Peyer's patch (tissue), 4 donors: ENCODE measurements at regions not wholly inside any gene's neighbourhood (a gene's known extent, or its start where the extent isn't known, plus 50 kb on each side); places are given as distances from the start of the nearest gene placed in this dataset.

ENCODE experiments used
- DNase-seq, 3 donors: peaks; one replicate each; pipeline ENCODE4 v3.0.0-alpha.2; 2017 to 2019
- H3K27ac ChIP-seq, 4 donors: fragments of 200-600 bp; sonication (generic); one replicate each; pipeline ENCODE4 v1.5.1; 2016 to 2019
- H3K27me3 ChIP-seq, 2 donors: fragments of 200-600 bp; sonication (generic); one replicate each; pipeline ENCODE4 v1.5.1; 2019
- H3K36me3 ChIP-seq, 3 donors: fragments of 200-600 bp; sonication (generic); one replicate each; pipeline ENCODE4 v1.5.1; 2016 to 2019
- H3K4me1 ChIP-seq, 4 donors: fragments of 200-600 bp; sonication (generic); one replicate each; pipeline ENCODE4 v1.5.1; 2016 to 2019
- H3K4me3 ChIP-seq, 4 donors: fragments of 200-600 bp; sonication (generic); 1 replicate in 3 of 4; 2 replicates in 1 of 4; pipeline ENCODE4 v1.5.1; 2016 to 2019; ENCODE audit warnings: mild to moderate bottlenecking in 1 of 4
- H3K9me3 ChIP-seq, 4 donors: fragments of 200-600 bp; sonication (generic); one replicate each; pipeline ENCODE4 v1.5.1; 2016 to 2019; ENCODE audit warnings: mild to moderate bottlenecking in 1 of 4
- CTCF ChIP-seq, 6 experiments: fragments of 450-650 bp in 4 of 6; fragments of 200-600 bp in 2 of 6; sonication (generic) in 1 of 6; IDR thresholded peaks; one replicate each; pipeline ENCODE4 v1.5.1; 2017 to 2019; ENCODE audit warnings: antibody characterized with exemption in 6 of 6, mild to moderate bottlenecking in 3 of 6, moderate library complexity in 1 of 6
- POLR2A ChIP-seq, 2 donors: fragments of 450-650 bp; IDR thresholded peaks; one replicate each; pipeline ENCODE4 v1.5.1; 2017; ENCODE audit warnings: antibody characterized with exemption in 2 of 2, mild to moderate bottlenecking in 2 of 2, moderate library complexity in 2 of 2

DNA sequence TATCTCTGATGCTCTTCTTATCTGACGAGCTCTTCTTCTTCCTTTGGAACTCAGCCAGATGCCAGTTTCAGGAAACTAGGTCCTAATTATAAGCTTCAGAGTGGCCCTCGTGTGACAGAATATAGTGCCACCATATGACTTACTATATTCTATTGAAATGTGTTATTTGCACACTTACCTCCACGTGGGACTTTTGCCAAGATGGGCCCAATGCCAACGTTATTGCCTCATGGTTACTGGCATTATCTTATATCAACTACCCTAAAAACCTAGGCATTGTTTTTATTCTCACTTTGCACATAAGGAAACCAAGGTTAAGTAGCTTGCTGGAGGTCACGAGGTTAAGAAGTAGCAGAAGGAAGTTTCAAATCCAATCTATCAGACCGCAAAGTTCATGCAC lies 71.3 kb upstream of the SLCO3A1 start:
- no peak for DNase-seq
- no peak for TF ChIP-seq CTCF (IDR thresholded peaks at IDR 0.05)
- no peak for TF ChIP-seq POLR2A (IDR thresholded peaks at IDR 0.05)
- no peaks in the 10 kb centered on the region for H3K4me1 ChIP-seq
- no peaks in the 10 kb centered on the region for H3K36me3 ChIP-seq
- no peak overlapping the region for H3K27ac ChIP-seq
- no peak overlapping the region for H3K4me3 ChIP-seq
- no peaks in the 10 kb centered on the region for H3K27me3 ChIP-seq
- no peaks in the 10 kb centered on the region for H3K9me3 ChIP-seq

- Histone ChIP-seq H3K27ac (no peak overlapping the region), H3K36me3 (no peaks in the 10 kb centered on the region), H3K9me3 (no peaks in the 10 kb centered on the region), H3K4me1 (no peaks in the 10 kb centered on the region), H3K4me3 (no peak overlapping the region), H3K27me3 (no peaks in the 10 kb centered on the region)
- TF ChIP-seq CTCF (IDR thresholded peaks at IDR 0.05), result no peak
- TF ChIP-seq POLR2A (IDR thresholded peaks at IDR 0.05), result no peak
- no peak for DNase-seq
Measured at GRCh38 chr15:91783008-91783407, 70.5 kb upstream of the SLCO3A1 start.

- H3K4me1 ChIP-seq, result no peaks in the 10 kb centered on the region
- H3K36me3 ChIP-seq, result no peaks in the 10 kb centered on the region
- no peak for DNase-seq
- no peak overlapping the region for H3K27ac ChIP-seq
- H3K27me3 ChIP-seq, result no peaks in the 10 kb centered on the region
- no peaks in the 10 kb centered on the region for H3K9me3 ChIP-seq
- H3K4me3 ChIP-seq, result no peak overlapping the region
- no peak for TF ChIP-seq CTCF (IDR thresholded peaks at IDR 0.05)
- no peak for TF ChIP-seq POLR2A (IDR thresholded peaks at IDR 0.05)
Measured at GRCh38 chr15:91783451-91783850, 70.1 kb upstream of the SLCO3A1 start.

DNA sequence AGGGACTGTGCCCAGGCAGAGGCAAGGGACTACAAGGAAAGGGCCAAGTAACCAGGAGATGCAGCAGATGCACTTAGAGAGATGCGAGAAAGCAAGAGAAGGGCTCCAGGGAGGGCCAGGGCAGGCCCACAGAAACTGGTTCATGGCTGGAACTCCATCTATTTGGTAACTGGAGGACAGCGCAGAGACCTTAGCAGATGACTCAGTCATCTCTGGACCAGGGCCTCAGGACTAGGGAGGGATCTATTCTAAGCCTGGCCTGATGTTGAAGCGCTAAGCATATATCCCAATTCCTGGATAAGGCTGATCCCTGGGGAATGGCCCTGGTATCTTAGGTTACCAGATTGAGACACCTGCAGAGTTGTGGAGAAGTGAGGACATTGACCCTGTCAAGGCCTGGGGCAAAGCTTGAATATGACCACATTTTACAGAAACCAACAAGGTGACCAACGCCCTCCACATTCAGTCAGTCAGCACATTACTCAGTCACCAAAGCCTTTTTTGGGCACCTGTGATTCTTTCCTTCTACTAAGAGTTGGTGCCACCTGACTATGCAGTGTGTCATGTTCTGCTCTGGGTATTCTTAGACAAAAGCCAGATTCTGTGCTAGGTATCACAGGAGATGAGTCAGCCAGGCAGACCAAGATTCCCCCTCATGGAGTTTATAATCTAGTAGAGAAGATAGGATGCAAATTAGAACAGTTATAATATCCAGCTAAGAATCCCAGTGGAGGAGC lies 68.4 kb upstream of the SLCO3A1 start:
- H3K27ac ChIP-seq, result no peak overlapping the region
- H3K36me3 ChIP-seq, result no peaks in the 10 kb centered on the region
- TF ChIP-seq POLR2A (IDR thresholded peaks at IDR 0.05) (no peak), CTCF (IDR thresholded peaks at IDR 0.05) (no peak)
- H3K27me3 ChIP-seq, result no peaks in the 10 kb centered on the region
- H3K4me3 ChIP-seq, result no peak overlapping the region
- DNase-seq, result no peak
- H3K9me3 ChIP-seq, result no peaks in the 10 kb centered on the region
- no peaks in the 10 kb centered on the region for H3K4me1 ChIP-seq

GRCh38 chr15:91787198-91787597 lies 66.3 kb upstream of the SLCO3A1 start:
- no peak for TF ChIP-seq POLR2A (IDR thresholded peaks at IDR 0.05)
- no peak for TF ChIP-seq CTCF (IDR thresholded peaks at IDR 0.05)
- DNase-seq, result no peak
- no peaks in the 10 kb centered on the region for H3K9me3 ChIP-seq

DNA sequence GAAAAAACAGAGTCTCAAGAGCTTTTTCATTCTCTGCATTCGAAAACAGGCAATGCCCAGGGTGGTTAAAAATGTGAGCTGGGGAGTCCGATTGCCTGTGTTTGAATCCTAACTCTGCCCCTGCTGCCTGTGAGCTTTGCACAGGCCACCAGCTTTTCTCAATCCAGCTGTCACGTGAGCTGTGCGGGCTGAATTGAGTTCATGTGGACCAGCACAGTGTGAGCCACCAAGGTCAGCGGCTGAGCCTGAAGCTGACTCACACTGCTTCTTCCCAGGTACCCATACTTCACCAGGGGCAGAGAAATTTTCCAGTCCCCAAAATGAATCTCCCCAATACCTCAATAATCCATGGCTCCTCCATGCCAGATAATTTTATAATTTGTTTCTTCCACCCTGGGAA lies 64.4 kb upstream of the SLCO3A1 start:
- no peak for TF ChIP-seq POLR2A (IDR thresholded peaks at IDR 0.05)
- no peak for TF ChIP-seq CTCF (IDR thresholded peaks at IDR 0.05)
- Histone ChIP-seq H3K4me1 (no peaks in the 10 kb centered on the region), H3K4me3 (no peak overlapping the region), H3K27ac (no peak overlapping the region), H3K27me3 (no peaks in the 10 kb centered on the region), H3K9me3 (no peaks in the 10 kb centered on the region), H3K36me3 (no peaks in the 10 kb centered on the region)
- DNase-seq, result no peak

More at GRCh38 chr15:91787198-91787597, 66.3 kb upstream of the SLCO3A1 start:
- Histone ChIP-seq H3K36me3 (no peaks in the 10 kb centered on the region), H3K4me3 (no peak overlapping the region), H3K4me1 (no peaks in the 10 kb centered on the region), H3K27ac (no peak overlapping the region), H3K27me3 (no peaks in the 10 kb centered on the region)
